H1 (cell line): ENCODE measurements at regions not wholly inside any gene's neighbourhood (a gene's known extent, or its start where the extent isn't known, plus 50 kb on each side); places are given as distances from the start of the nearest gene placed in this dataset.

Experiments used
- CTCF ChIA-PET: fragments of 300-600 bp; sonication (Branson Sonifier 250); formaldehyde crosslinking; loops from one replicate; lab custom pipeline; 2021; ENCODE audit not compliant: partially characterized antibody; lab: Charles Lee
- POLR2A ChIA-PET: fragments of 300-600 bp; sonication (Branson Sonifier 250); formaldehyde crosslinking; loops from one replicate; lab custom pipeline; 2021; ENCODE audit warnings: inconsistent platforms; ENCODE audit not compliant: partially characterized antibody; lab: Charles Lee
- DNase-seq, 2 experiments: peaks; one replicate each; pipeline versions ENCODE4 v3.0.0 to v3.0.0-alpha.2; 2010 to 2022; ENCODE audit warnings: low spot score in 2 of 2, low read depth in 1 of 2, mixed read lengths in 1 of 2
- FAIRE-seq: peaks from 2 replicates; lab custom pipeline; 2011; peaks lifted over from hg19 to GRCh38; lab: Jason Lieb, UNC
- H2AFZ ChIP-seq: 2 replicates; pipeline ENCODE4 v1.8.1; 2012; ENCODE audit warnings: low read length, inconsistent platforms
- H2AK5ac ChIP-seq: 2 replicates; pipeline ENCODE4 v1.6.1; 2013; ENCODE audit warnings: low read depth, low read length
- H2BK120ac ChIP-seq: replicated peaks from 2 replicates; pipeline ENCODE3; 2013; ENCODE audit warnings: low read depth, low read length, inconsistent platforms
- H2BK12ac ChIP-seq: 2 replicates; pipeline ENCODE4 v1.6.1; 2013; ENCODE audit warnings: low read depth, low read length
- H2BK15ac ChIP-seq: 2 replicates; pipeline ENCODE4 v1.6.1; 2013; ENCODE audit warnings: low read length
- H2BK20ac ChIP-seq: 2 replicates; pipeline ENCODE4 v1.6.1; 2013; ENCODE audit warnings: low read length
- H2BK5ac ChIP-seq: 2 replicates; pipeline ENCODE4 v1.6.1; 2013; ENCODE audit warnings: low read depth, low read length
- H3K14ac ChIP-seq: 2 replicates; pipeline ENCODE4 v1.6.1; 2013; ENCODE audit warnings: inconsistent platforms; ENCODE audit not compliant: insufficient read length
- H3K18ac ChIP-seq: 2 replicates; pipeline ENCODE4 v1.6.1; 2013; ENCODE audit warnings: low read length; ENCODE audit errors: extremely low read depth
- H3K23ac ChIP-seq: 2 replicates; pipeline ENCODE4 v1.6.1; 2013; ENCODE audit warnings: inconsistent platforms; ENCODE audit not compliant: insufficient read length
- H3K23me2 ChIP-seq: 2 replicates; pipeline ENCODE4 v1.6.1; 2013; ENCODE audit warnings: low read depth, low read length
- H3K27ac ChIP-seq: 2 replicates; pipeline ENCODE4 v1.6.1; 2011; ENCODE audit warnings: low read depth, low read length, inconsistent platforms
- H3K27me3 ChIP-seq, 4 experiments: replicated peaks in 1 of 4; 1 replicate in 1 of 4; 2 replicates in 3 of 4; pipeline versions ENCODE4 v1.6.1 to v1.8.1; 2011 to 2013; ENCODE audit warnings: low read length in 3 of 4, mild to moderate bottlenecking in 3 of 4, inconsistent platforms in 2 of 4, mixed read lengths in 2 of 4, moderate library complexity in 1 of 4; ENCODE audit not compliant: control insufficient read depth in 3 of 4, insufficient read depth in 3 of 4; ENCODE audit errors: extremely low read depth in 1 of 4
- H3K36me3 ChIP-seq, 4 experiments: 2 replicates each; pipeline versions ENCODE4 v1.6.1 to v1.8.1; 2011 to 2013; ENCODE audit warnings: mild to moderate bottlenecking in 4 of 4, low read length in 3 of 4, moderate library complexity in 2 of 4, control low read depth in 1 of 4, inconsistent platforms in 1 of 4; ENCODE audit not compliant: insufficient read depth in 4 of 4, control insufficient read depth in 2 of 4
- H3K4ac ChIP-seq: replicated peaks from 2 replicates; pipeline ENCODE3; 2013; ENCODE audit warnings: low read length, low read depth, mixed read lengths, inconsistent platforms; ENCODE audit not compliant: insufficient read length
- H3K4me1 ChIP-seq, 4 experiments: replicated peaks in 1 of 4; 1 replicate in 1 of 4; 2 replicates in 3 of 4; pipeline versions ENCODE4 v1.6.1 to v1.8.1; 2011 to 2013; ENCODE audit warnings: low read length in 3 of 4, inconsistent platforms in 2 of 4, mixed read lengths in 1 of 4; ENCODE audit not compliant: insufficient read depth in 4 of 4, control insufficient read depth in 3 of 4
- H3K4me2 ChIP-seq, 2 experiments: 2 replicates each; pipeline versions ENCODE4 v1.6.1 to v1.8.1; 2011 to 2013; ENCODE audit warnings: low read depth in 2 of 2, low read length in 2 of 2, control low read depth in 1 of 2, inconsistent platforms in 1 of 2, mild to moderate bottlenecking in 1 of 2; ENCODE audit not compliant: insufficient read depth in 1 of 2
- H3K4me3 ChIP-seq, 4 experiments: fragments of 200-600, 300-600 bp in 1 of 4; sonication (generic), shearing (Covaris generic), sonication (Bioruptor Twin) in 1 of 4; 2 replicates each; pipeline versions ENCODE4 v1.5.1 to v1.8.1; 2011 to 2016; ENCODE audit warnings: low read length in 4 of 4, low read depth in 3 of 4, control low read depth in 2 of 4, inconsistent platforms in 2 of 4, mild to moderate bottlenecking in 2 of 4, mixed read lengths in 1 of 4, moderate library complexity in 1 of 4; ENCODE audit not compliant: insufficient read depth in 2 of 4; ENCODE audit errors: extremely low read depth in 1 of 4
- H3K56ac ChIP-seq: replicated peaks from 2 replicates; pipeline ENCODE3; 2013; ENCODE audit warnings: low read depth, mild to moderate bottlenecking, mixed read lengths, low read length, inconsistent platforms; ENCODE audit not compliant: insufficient read length
- H3K79me1 ChIP-seq: 2 replicates; pipeline ENCODE4 v1.6.1; 2013; ENCODE audit warnings: low read depth, low read length, control low read depth
- H3K79me2 ChIP-seq, 2 experiments: 2 replicates each; pipeline versions ENCODE4 v1.6.1 to v1.8.1; 2012 to 2013; ENCODE audit warnings: low read length in 2 of 2, mild to moderate bottlenecking in 2 of 2, inconsistent platforms in 1 of 2; ENCODE audit not compliant: insufficient read depth in 2 of 2, control insufficient read depth in 1 of 2
- H3K9ac ChIP-seq, 4 experiments: replicated peaks in 1 of 4; 1 replicate in 1 of 4; 2 replicates in 3 of 4; pipeline versions ENCODE4 v1.6.1 to v1.8.1; 2011 to 2013; ENCODE audit warnings: low read depth in 3 of 4, low read length in 3 of 4, control low read depth in 2 of 4, mild to moderate bottlenecking in 2 of 4, moderate library complexity in 2 of 4, inconsistent platforms in 1 of 4; ENCODE audit errors: extremely low read depth in 1 of 4
- H3K9me3 ChIP-seq, 2 experiments: 2 replicates each; pipeline versions ENCODE4 v1.6.1 to v1.8.1; 2012 to 2013; ENCODE audit warnings: mild to moderate bottlenecking in 2 of 2, moderate library complexity in 2 of 2, control low read depth in 1 of 2, inconsistent platforms in 1 of 2, low read depth in 1 of 2, low read length in 1 of 2, mixed read lengths in 1 of 2; ENCODE audit not compliant: insufficient read depth in 2 of 2
- H4K20me1 ChIP-seq, 2 experiments: replicated peaks in 1 of 2; 2 replicates each; pipeline versions ENCODE3 to v1.8.1; 2011 to 2013; ENCODE audit warnings: inconsistent platforms in 2 of 2, low read length in 2 of 2, mild to moderate bottlenecking in 1 of 2; ENCODE audit not compliant: insufficient read depth in 2 of 2, control insufficient read depth in 1 of 2
- H4K5ac ChIP-seq: 2 replicates; pipeline ENCODE4 v1.6.1; 2013; ENCODE audit warnings: low read length, low read depth, mixed read lengths, inconsistent platforms; ENCODE audit not compliant: insufficient read length
- H4K8ac ChIP-seq: 2 replicates; pipeline ENCODE4 v1.8.0; 2013; ENCODE audit warnings: mild to moderate bottlenecking, moderate library complexity, low read length, inconsistent platforms; ENCODE audit not compliant: insufficient read depth; ENCODE audit errors: extremely low read depth
- H4K91ac ChIP-seq: replicated peaks from 2 replicates; pipeline ENCODE3; 2013; ENCODE audit warnings: low read length, mixed read lengths, inconsistent platforms; ENCODE audit not compliant: insufficient read length
- ASH2L ChIP-seq: fragments of 200-600, 300-600 bp; sonication (generic); IDR thresholded peaks from one replicate; pipeline ENCODE4 v1.7.1; 2017; ENCODE audit warnings: low read length
- EZH2 ChIP-seq: fragments of 200-600 bp; sonication (generic); IDR thresholded peaks from 2 replicates; pipeline ENCODE4 v1.7.1; 2012; ENCODE audit warnings: low read depth, mild to moderate bottlenecking, moderate library complexity, low read length, inconsistent platforms; ENCODE audit not compliant: severe bottlenecking
- GABPA ChIP-seq: IDR thresholded peaks from 2 replicates; pipeline ENCODE4 v1.6.1; 2011; ENCODE audit warnings: mild to moderate bottlenecking, low read length, moderate library complexity, borderline replicate concordance; ENCODE audit not compliant: insufficient read depth
- JUN ChIP-seq: IDR thresholded peaks from 2 replicates; pipeline ENCODE4 v1.6.1; 2011; ENCODE audit warnings: low read depth, mild to moderate bottlenecking, improper control_type of control experiment, low read length
- POLR2AphosphoS5 ChIP-seq: IDR thresholded peaks from 2 replicates; pipeline ENCODE4 v1.6.1; 2011; ENCODE audit warnings: low read depth, low read length
- RAD21 ChIP-seq, 2 experiments: IDR thresholded peaks in 1 of 2; conservative IDR thresholded peaks in 1 of 2; 2 replicates each; pipeline ENCODE4 v1.6.1; 2011; ENCODE audit warnings: low read depth in 2 of 2, low read length in 2 of 2, improper control_type of control experiment in 1 of 2, inconsistent platforms in 1 of 2, mild to moderate bottlenecking in 1 of 2, moderate library complexity in 1 of 2
- RBBP5 ChIP-seq: IDR thresholded peaks from 2 replicates; pipeline ENCODE4 v1.7.1; 2012; ENCODE audit warnings: low read depth, mild to moderate bottlenecking, inconsistent platforms, low read length, moderate library complexity, borderline replicate concordance
- RXRA ChIP-seq: IDR thresholded peaks from 2 replicates; pipeline ENCODE4 v1.6.1; 2011; ENCODE audit warnings: low read depth, mild to moderate bottlenecking, low read length, moderate library complexity; ENCODE audit not compliant: insufficient read depth
- SP2 ChIP-seq: IDR thresholded peaks from 2 replicates; pipeline ENCODE4 v1.6.1; 2012; ENCODE audit warnings: mild to moderate bottlenecking, low read length, inconsistent platforms
- TAF1 ChIP-seq: IDR thresholded peaks from 2 replicates; pipeline ENCODE4 v1.6.1; 2011; ENCODE audit warnings: mild to moderate bottlenecking, low read depth, low read length
- TAF7 ChIP-seq: optimal IDR thresholded peaks from 2 replicates; pipeline ENCODE3; 2011; ENCODE audit warnings: low read depth, mild to moderate bottlenecking, inconsistent platforms, low read length, moderate library complexity, borderline replicate concordance
- WGBS, 2 experiments: shearing (Covaris generic) in 1 of 2; methylation state at CpG; one replicate each; pipeline versions ENCODE4 v1.1.6 to v1.1.7; 2013 to 2015; ENCODE audit warnings: low lambda C conversion rate in 2 of 2, mixed read lengths in 2 of 2, inconsistent platforms in 1 of 2, low coverage in 1 of 2, missing lambda C conversion rate in 1 of 2; ENCODE audit not compliant: insufficient replicate concordance in 2 of 2, insufficient coverage in 1 of 2, insufficient read length in 1 of 2; ENCODE audit errors: extremely low coverage in 1 of 2, missing lambda C conversion rate in 1 of 2; 5-methylcytosine and 5-hydroxymethylcytosine counted together
- TF ChIP-seq, protein P1 (sequence below), 3 experiments: IDR thresholded peaks; 1 replicate in 2 of 3; 2 replicates in 1 of 3; pipeline versions ENCODE4 v1.5.1 to v1.6.1; 2011; ENCODE audit warnings: low read length in 3 of 3, mild to moderate bottlenecking in 3 of 3, inconsistent platforms in 2 of 3, low read depth in 1 of 3, moderate library complexity in 1 of 3; ENCODE audit not compliant: insufficient read depth in 1 of 3; ENCODE audit errors: control extremely low read depth in 1 of 3

DNA sequence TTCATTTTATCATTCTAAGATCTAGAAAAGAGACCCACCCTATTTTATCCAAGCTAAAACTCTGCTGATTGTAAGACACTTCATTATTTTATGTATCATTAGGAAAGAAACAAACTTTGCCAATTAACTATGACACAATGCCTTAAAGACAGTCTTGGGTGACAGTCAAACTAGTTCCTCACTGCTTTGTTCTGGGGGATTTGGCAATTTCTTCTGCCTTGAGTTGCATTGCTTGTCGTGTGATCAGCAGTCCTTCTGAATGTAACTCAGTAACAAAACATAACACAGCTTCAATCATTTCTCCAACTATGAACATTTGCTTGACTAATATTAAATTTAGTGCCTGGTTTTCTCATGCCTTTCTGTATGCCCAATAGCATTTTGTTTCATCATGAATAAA is 577.9 kb upstream of the DIPK2B start:
- Histone ChIP-seq H3K27me3 (no peaks in the 10 kb centered on the region), H2BK5ac (no peak overlapping the region), H3K23me2 (no peaks in the 10 kb centered on the region), H3K79me1 (no peaks in the 10 kb centered on the region), H4K8ac (no peak overlapping the region), H3K4me2 (no peak overlapping the region), H4K5ac (no peak overlapping the region), H3K56ac (no peak overlapping the region), H2BK15ac (no peak overlapping the region), H2BK120ac (no peak overlapping the region), H3K23ac (no peak overlapping the region), H3K36me3 (peaks cover 0 to 1% (median 0%) of the 10 kb centered on the region in 4 experiments; a peak in 1 of 8 replicates), H4K20me1 (peaks cover 8 to 12% of the 10 kb centered on the region in 2 experiments), H2AFZ (no peak overlapping the region), H3K9ac (no peak overlapping the region), H2AK5ac (no peak overlapping the region), H2BK12ac (no peak overlapping the region), H3K4ac (no peak overlapping the region), H3K4me3 (no peak overlapping the region), H3K4me1 (peaks cover 0 to 2% (median 2%) of the 10 kb centered on the region in 4 experiments; a peak in 3 of 7 replicates), H3K14ac (no peak overlapping the region), H3K79me2 (peaks cover 3 to 99% of the 10 kb centered on the region in 2 experiments; a peak in 3 of 4 replicates), H4K91ac (no peak overlapping the region), H3K27ac (no peak overlapping the region), H3K18ac (no peak overlapping the region), H2BK20ac (no peak overlapping the region), H3K9me3 (no peaks in the 10 kb centered on the region)
- FAIRE-seq (no peak), DNase-seq (no peak)
- ChIA-PET CTCF (interaction anchor here (1.6 kb wide), 1 partner anchor 23 kb away, joined by 3 read pairs; no protein-coding TSS in a partner anchor), POLR2A (no interaction called here)
- 89% methylated on average over 1 of the region's 1 CpG; no CpG with 5 or more reads in 1 of the 2 experiments for WGBS, 2 experiments
- TF ChIP-seq RXRA = no peak
- TF ChIP-seq, protein P1, sequence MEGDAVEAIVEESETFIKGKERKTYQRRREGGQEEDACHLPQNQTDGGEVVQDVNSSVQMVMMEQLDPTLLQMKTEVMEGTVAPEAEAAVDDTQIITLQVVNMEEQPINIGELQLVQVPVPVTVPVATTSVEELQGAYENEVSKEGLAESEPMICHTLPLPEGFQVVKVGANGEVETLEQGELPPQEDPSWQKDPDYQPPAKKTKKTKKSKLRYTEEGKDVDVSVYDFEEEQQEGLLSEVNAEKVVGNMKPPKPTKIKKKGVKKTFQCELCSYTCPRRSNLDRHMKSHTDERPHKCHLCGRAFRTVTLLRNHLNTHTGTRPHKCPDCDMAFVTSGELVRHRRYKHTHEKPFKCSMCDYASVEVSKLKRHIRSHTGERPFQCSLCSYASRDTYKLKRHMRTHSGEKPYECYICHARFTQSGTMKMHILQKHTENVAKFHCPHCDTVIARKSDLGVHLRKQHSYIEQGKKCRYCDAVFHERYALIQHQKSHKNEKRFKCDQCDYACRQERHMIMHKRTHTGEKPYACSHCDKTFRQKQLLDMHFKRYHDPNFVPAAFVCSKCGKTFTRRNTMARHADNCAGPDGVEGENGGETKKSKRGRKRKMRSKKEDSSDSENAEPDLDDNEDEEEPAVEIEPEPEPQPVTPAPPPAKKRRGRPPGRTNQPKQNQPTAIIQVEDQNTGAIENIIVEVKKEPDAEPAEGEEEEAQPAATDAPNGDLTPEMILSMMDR (IDR thresholded peaks at IDR 0.05; ENCODE audit: control extremely low read depth in 1 of 3, insufficient read depth in 1 of 3, low read depth in 1 of 3, low read length in 3 of 3) = no peak
- no peak for TF ChIP-seq ASH2L
- no peak for TF ChIP-seq TAF1
- no peak for TF ChIP-seq EZH2
- no peak for TF ChIP-seq POLR2AphosphoS5
- no peak for TF ChIP-seq RAD21 (IDR thresholded peaks at IDR 0.05 in 1 of 2, conservative IDR thresholded peaks at IDR 0.05 in 1 of 2; ENCODE audit: low read depth in 2 of 2, low read length in 2 of 2)
- no peak for TF ChIP-seq TAF7
- TF ChIP-seq GABPA = no peak
- TF ChIP-seq RBBP5 = no peak
- TF ChIP-seq JUN = no peak
- no peak for TF ChIP-seq SP2
